Motor neuron (in vitro differentiated cells): ENCODE measurements at regions not wholly inside any gene's neighbourhood (a gene's known extent, or its start where the extent isn't known, plus 50 kb on each side); places are given as distances from the start of the nearest gene placed in this dataset.

Experiments used
- ATAC-seq, 8 experiments: fragments of 200-7000 bp; cut with Tn5 transposase; replicated peaks in 6 of 8; 2 replicates each; pipeline ENCODE4 v1.8.0; 2021; ENCODE audit warnings: mild to moderate bottlenecking in 8 of 8, moderate library complexity in 8 of 8
- H3K27ac ChIP-seq, 2 donors: fragments of 250-450 bp; sonication (Bioruptor Pico); 2 replicates each; pipeline ENCODE4 v1.9.0; 2021; ENCODE audit warnings: antibody characterized with exemption in 2 of 2, mild to moderate bottlenecking in 2 of 2, moderate library complexity in 1 of 2
- H3K4me1 ChIP-seq, 2 donors: fragments of 250-450 bp; sonication (Bioruptor Pico); replicated peaks in 1 of 2; 2 replicates each; pipeline ENCODE4 v1.6.1; 2021; ENCODE audit warnings: antibody characterized with exemption in 2 of 2, mild to moderate bottlenecking in 2 of 2, moderate library complexity in 1 of 2
- H3K4me3 ChIP-seq, 5 donors: fragments of 250-450 bp; sonication (Bioruptor Pico); 2 replicates each; pipeline ENCODE4 v1.9.0; 2021; ENCODE audit warnings: antibody characterized with exemption in 5 of 5, mild to moderate bottlenecking in 5 of 5, moderate library complexity in 4 of 5
- WGBS, 10 experiments: fragments of 450-650 bp; shearing (Covaris generic); methylation state at CpG; one replicate each; pipeline ENCODE4 v1.0.0; 2022; 5-methylcytosine and 5-hydroxymethylcytosine counted together
- in situ Hi-C, 9 experiments: fragments of 400-800 bp; cut with MboI; loops; one replicate each; pipeline ENCODE4 v1.15.0; 2021; ENCODE audit warnings: low sequenced_read_pairs in 9 of 9, low pct_unique_long_range_greater_than_20kb in 2 of 9; ENCODE audit not compliant: unreplicated experiment in 9 of 9

DNA sequence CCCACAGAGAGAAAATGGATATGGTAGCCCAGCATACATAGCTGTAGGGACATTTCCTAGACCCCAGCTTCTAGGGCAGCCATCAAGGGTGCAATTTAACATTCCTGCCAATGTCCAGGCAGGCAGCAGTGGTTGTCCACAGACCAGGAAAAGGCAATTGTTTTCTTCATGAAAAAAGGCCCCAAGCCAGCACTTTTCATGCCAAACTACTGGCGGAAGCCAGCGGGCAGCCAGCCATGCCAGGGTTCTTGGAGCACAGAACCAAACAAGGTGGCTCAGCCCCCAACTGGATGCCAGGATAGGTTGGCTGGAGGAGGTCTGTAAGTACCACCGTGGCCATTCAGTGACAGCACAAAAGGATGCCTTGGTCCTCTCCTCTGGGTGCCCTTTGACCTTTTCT lies 94.6 kb downstream of the BANF2 start:
- Histone ChIP-seq H3K27ac (no peak overlapping the region), H3K4me3 (no peak overlapping the region), H3K4me1 (no peaks in the 10 kb centered on the region)
- in situ Hi-C loops, result no loop called here
- ATAC-seq, result no peak
- WGBS, 10 experiments, result 50 to 80% (median 61%) methylated on average over 1 to 3 of the region's 3 CpGs; no CpG with 5 or more reads in 7 of the 10 experiments

DNA sequence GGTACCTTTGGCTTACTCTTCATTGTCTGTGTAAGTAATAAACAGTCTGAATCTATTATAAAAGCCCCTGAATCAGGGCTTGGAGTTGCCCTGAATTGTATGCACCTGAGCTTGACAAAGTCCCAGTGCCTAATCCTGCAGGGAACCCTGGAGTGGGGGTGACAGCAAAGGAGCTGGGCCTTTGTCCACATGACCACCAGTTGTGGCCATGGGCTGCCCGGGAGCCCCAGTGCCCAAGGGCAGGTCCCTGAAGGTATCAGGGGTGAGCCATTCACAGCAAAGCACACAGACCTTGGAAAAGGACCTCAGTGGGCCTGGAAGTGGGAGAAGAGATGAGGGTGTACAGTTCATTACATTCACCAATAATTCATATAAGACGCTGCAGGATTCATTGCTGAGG lies 94.2 kb downstream of the BANF2 start:
- Histone ChIP-seq H3K27ac (no peak overlapping the region), H3K4me3 (no peak overlapping the region), H3K4me1 (no peaks in the 10 kb centered on the region)
- WGBS, 10 experiments, result 43 to 100% (median 83%) methylated on average over 1 of the region's 2 CpGs; no CpG with 5 or more reads in 5 of the 10 experiments
- ATAC-seq, result no peak
- in situ Hi-C loops, result no loop called here

DNA sequence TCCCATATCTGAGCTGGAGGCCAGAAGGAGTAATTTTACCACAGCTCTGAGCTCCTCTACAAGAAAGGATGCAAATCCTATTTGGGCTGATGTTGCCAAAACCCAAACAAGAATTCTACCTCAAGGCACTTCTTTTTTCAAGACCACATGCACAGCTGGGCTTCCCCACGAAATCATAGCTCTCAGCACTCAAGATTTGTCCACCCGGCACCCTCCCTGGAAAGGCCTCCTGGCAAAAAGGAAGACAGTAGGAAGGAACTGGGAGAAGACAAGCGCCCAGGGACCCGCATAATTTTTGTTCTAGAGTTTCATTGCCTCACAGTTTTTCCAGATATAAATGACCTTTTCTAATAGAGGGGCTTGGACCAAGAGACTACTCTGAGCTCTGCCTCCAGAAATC lies 90.5 kb downstream of the BANF2 start:
- ATAC-seq, result peak in 2 of 8 experiments; percentile 30 to 41
- Histone ChIP-seq H3K27ac (no peak overlapping the region), H3K4me1 (no peaks in the 10 kb centered on the region), H3K4me3 (no peak overlapping the region)
- 40 to 100% (median 61%) methylated on average over 1 to 4 of the region's 4 CpGs; no CpG with 5 or more reads in 5 of the 10 experiments for WGBS, 10 experiments
- in situ Hi-C loops, result no loop called here

DNA sequence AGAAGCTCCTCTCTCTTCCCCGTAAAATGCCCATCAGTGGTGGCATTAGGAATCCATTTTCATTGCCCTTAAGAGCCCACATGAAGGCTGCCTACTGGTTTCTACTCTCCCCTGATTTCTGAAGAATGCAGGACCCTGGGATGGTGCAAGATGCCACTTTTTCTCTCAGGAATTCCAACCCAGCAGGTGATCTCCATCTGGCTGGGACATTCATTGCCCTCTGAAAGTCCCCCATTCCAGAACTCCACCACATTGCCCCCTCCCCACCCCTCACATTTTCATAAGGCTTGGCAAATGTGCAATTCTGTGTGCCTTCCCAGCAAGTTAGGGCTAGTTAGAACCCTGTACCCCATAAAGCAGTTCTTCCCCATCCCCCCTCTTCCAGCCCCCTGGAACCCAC lies 88.0 kb downstream of the BANF2 start:
- ATAC-seq, result no peak
- Histone ChIP-seq H3K4me1 (no peaks in the 10 kb centered on the region), H3K27ac (no peak overlapping the region), H3K4me3 (no peak overlapping the region)
- WGBS, 10 experiments, result 100% methylated on average over 1 of the region's 1 CpG; no CpG with 5 or more reads in 8 of the 10 experiments
- in situ Hi-C loops, result no loop called here

DNA sequence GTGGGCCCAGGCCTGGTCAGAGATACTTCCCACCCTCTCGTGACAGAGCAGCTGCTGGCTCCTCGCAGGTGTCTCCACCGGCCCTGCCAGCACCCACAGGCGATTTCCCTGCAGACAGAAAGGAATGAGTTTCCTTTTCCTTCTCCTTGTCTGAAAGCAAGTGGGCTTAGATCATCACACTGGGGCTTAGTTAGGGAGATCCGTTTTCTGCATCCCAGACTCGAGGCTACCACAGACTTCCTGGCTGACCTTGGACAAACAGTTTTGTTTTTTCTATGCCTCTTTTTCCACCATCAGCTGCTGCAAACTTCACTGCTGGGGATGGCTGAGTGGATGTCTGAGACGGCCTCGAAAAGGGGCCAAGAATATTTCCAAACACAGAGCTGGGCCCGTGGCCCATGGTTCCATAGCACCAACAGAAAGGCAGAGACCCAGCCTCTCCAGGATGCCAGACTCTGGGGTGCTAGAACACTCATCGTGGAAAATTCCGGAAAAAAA lies 86.5 kb downstream of the BANF2 start:
- no peak for ATAC-seq
- WGBS, 10 experiments, result 44 to 89% (median 80%) methylated on average over 1 to 6 of the region's 11 CpGs; no CpG with 5 or more reads in 3 of the 10 experiments
- Histone ChIP-seq H3K27ac (no peak overlapping the region), H3K4me1 (no peaks in the 10 kb centered on the region), H3K4me3 (no peak overlapping the region)
- in situ Hi-C loops, result no loop called here
